Right atrium auricular region (tissue), 2 donors: ENCODE measurements at regions not wholly inside any gene's neighbourhood (a gene's known extent, or its start where the extent isn't known, plus 50 kb on each side); places are given as distances from the start of the nearest gene placed in this dataset.
"Not testable (repeated sequence)": the region's sequence is repeated elsewhere in the genome, so short reads cannot be mapped to it uniquely, and the experiment has no call there.

Source experiments
- DNase-seq: peaks from one replicate; pipeline ENCODE4 v3.0.0-alpha.2; 2019; ENCODE audit warnings: low spot score
- H3K27ac ChIP-seq, 2 donors: fragments of 200-600 bp; sonication (generic); 1 replicate in 1 of 2; 2 replicates in 1 of 2; pipeline ENCODE4 v1.5.1; 2016 to 2019
- H3K27me3 ChIP-seq, 2 donors: fragments of 200-600 bp; sonication (generic); one replicate each; pipeline versions ENCODE4 v1.5.1 to v1.6.0; 2017 to 2019
- H3K36me3 ChIP-seq: fragments of 200-600 bp; sonication (generic); one replicate; pipeline ENCODE4 v1.5.1; 2016
- H3K4me1 ChIP-seq, 2 donors: fragments of 200-600 bp; sonication (generic); one replicate each; pipeline versions ENCODE4 v1.5.1 to v1.6.0; 2017 to 2019
- H3K4me3 ChIP-seq, 2 donors: fragments of 200-600 bp; sonication (generic); 1 replicate in 1 of 2; 2 replicates in 1 of 2; pipeline ENCODE4 v1.5.1; 2017 to 2019; ENCODE audit warnings: mild to moderate bottlenecking in 1 of 2, moderate library complexity in 1 of 2
- H3K9me3 ChIP-seq, 2 donors: fragments of 200-600 bp; sonication (generic); one replicate each; pipeline ENCODE4 v1.5.1; 2019
- CTCF ChIP-seq, 2 donors: fragments of 200-600 bp; sonication (generic); IDR thresholded peaks; one replicate each; pipeline ENCODE4 v1.5.1; 2019; ENCODE audit warnings: antibody characterized with exemption in 2 of 2

- H3K9me3 ChIP-seq: no peaks in the 10 kb centered on the region
- no peaks in the 10 kb centered on the region for H3K4me1 ChIP-seq
- H3K4me3 ChIP-seq: no peak overlapping the region
- DNase-seq: no peak
- no peaks in the 10 kb centered on the region for H3K27me3 ChIP-seq
- H3K27ac ChIP-seq: no peak overlapping the region
- H3K36me3 ChIP-seq: no peaks in the 10 kb centered on the region
- peak in 1 of 2 donors; percentile 64 for TF ChIP-seq CTCF (IDR thresholded peaks at IDR 0.05)
Observed at GRCh38 chrX:51144828-51145442, 187.7 kb upstream of the NUDT10 start.

GRCh38 chrX:51148848-51149247 lies 183.8 kb upstream of the NUDT10 start:
- TF ChIP-seq CTCF (IDR thresholded peaks at IDR 0.05): no peak
- Histone ChIP-seq H3K36me3 (no peaks in the 10 kb centered on the region), H3K27me3 (no peaks in the 10 kb centered on the region), H3K9me3 (no peaks in the 10 kb centered on the region), H3K4me3 (no peak overlapping the region), H3K4me1 (no peaks in the 10 kb centered on the region), H3K27ac (no peak overlapping the region)
- no peak for DNase-seq

GRCh38 chrX:51151734-51152133 lies 180.9 kb upstream of the NUDT10 start:
- H3K36me3 ChIP-seq: no peaks in the 10 kb centered on the region
- TF ChIP-seq CTCF (IDR thresholded peaks at IDR 0.05): no peak
- no peak overlapping the region for H3K4me3 ChIP-seq
- DNase-seq: no peak
- no peaks in the 10 kb centered on the region for H3K4me1 ChIP-seq
- H3K27me3 ChIP-seq: no peaks in the 10 kb centered on the region
- H3K27ac ChIP-seq: no peak overlapping the region
- no peaks in the 10 kb centered on the region for H3K9me3 ChIP-seq

- TF ChIP-seq CTCF (IDR thresholded peaks at IDR 0.05): no peak
- Histone ChIP-seq H3K4me3 (no peak overlapping the region), H3K4me1 (no peaks in the 10 kb centered on the region), H3K36me3 (no peaks in the 10 kb centered on the region), H3K27me3 (no peaks in the 10 kb centered on the region), H3K9me3 (no peaks in the 10 kb centered on the region), H3K27ac (no peak overlapping the region)
- no peak for DNase-seq
Observed at GRCh38 chrX:51155157-51155556, 177.5 kb upstream of the NUDT10 start.

GRCh38 chrX:51155566-51155965 lies 177.1 kb upstream of the NUDT10 start:
- Histone ChIP-seq H3K9me3 (no peaks in the 10 kb centered on the region), H3K36me3 (no peaks in the 10 kb centered on the region), H3K27ac (no peak overlapping the region), H3K4me3 (no peak overlapping the region), H3K27me3 (no peaks in the 10 kb centered on the region), H3K4me1 (no peaks in the 10 kb centered on the region)
- TF ChIP-seq CTCF (IDR thresholded peaks at IDR 0.05): no peak
- no peak for DNase-seq

- no peaks in the 10 kb centered on the region for H3K27me3 ChIP-seq
- H3K9me3 ChIP-seq: no peaks in the 10 kb centered on the region
- H3K4me1 ChIP-seq: no peaks in the 10 kb centered on the region
- H3K4me3 ChIP-seq: no peak overlapping the region
- H3K36me3 ChIP-seq: no peaks in the 10 kb centered on the region
- TF ChIP-seq CTCF (IDR thresholded peaks at IDR 0.05): no peak
- no peak for DNase-seq
- H3K27ac ChIP-seq: no peak overlapping the region
Observed at GRCh38 chrX:51158231-51158630, 174.4 kb upstream of the NUDT10 start.

GRCh38 chrX:51159378-51159777 lies 173.2 kb upstream of the NUDT10 start:
- H3K4me1 ChIP-seq, H3K27me3 ChIP-seq, H3K36me3 ChIP-seq, H3K27ac ChIP-seq, H3K4me3 ChIP-seq, H3K9me3 ChIP-seq, DNase-seq: not testable (repeated sequence)
